RWPE2 (cell line): ENCODE measurements at regions not wholly inside any gene's neighbourhood (a gene's known extent, or its start where the extent isn't known, plus 50 kb on each side); places are given as distances from the start of the nearest gene placed in this dataset.

Source experiments
- ATAC-seq: fragments of 200-7000 bp; cut with Tn5 transposase; 3 replicates; pipeline ENCODE4 v1.9.1; 2021; ENCODE audit warnings: low read depth
- DNase-seq: peaks from one replicate; pipeline ENCODE4 v3.0.0-alpha.2; 2020; ENCODE audit warnings: low spot score
- H3K27ac ChIP-seq: fragments of 450-650 bp; 2 replicates; pipeline ENCODE4 v1.5.1; 2017; ENCODE audit warnings: mild to moderate bottlenecking; ENCODE audit not compliant: poor library complexity, severe bottlenecking
- H3K27me3 ChIP-seq: fragments of 250-450 bp; sonication (Bioruptor Pico); 2 replicates; pipeline ENCODE4 v1.5.1; 2021; ENCODE audit warnings: mild to moderate bottlenecking, moderate library complexity; ENCODE audit not compliant: insufficient read depth, poor library complexity, severe bottlenecking
- H3K36me3 ChIP-seq: fragments of 250-450 bp; sonication (Bioruptor Pico); 2 replicates; pipeline ENCODE4 v1.5.1; 2020; ENCODE audit warnings: low read depth, mild to moderate bottlenecking, moderate library complexity
- H3K4me1 ChIP-seq: fragments of 250-450 bp; sonication (Bioruptor Pico); 2 replicates; pipeline ENCODE4 v1.5.1; 2021; ENCODE audit warnings: mild to moderate bottlenecking, moderate library complexity; ENCODE audit not compliant: insufficient read depth, poor library complexity, severe bottlenecking
- H3K4me3 ChIP-seq: fragments of 250-450 bp; sonication (Bioruptor Pico); 2 replicates; pipeline ENCODE4 v1.5.1; 2021; ENCODE audit warnings: mild to moderate bottlenecking, moderate library complexity; ENCODE audit not compliant: severe bottlenecking
- H3K9me3 ChIP-seq: fragments of 250-450 bp; sonication (Bioruptor Pico); 2 replicates; pipeline ENCODE4 v1.5.1; 2021; ENCODE audit warnings: mild to moderate bottlenecking, moderate library complexity; ENCODE audit not compliant: severe bottlenecking
- CTCF ChIP-seq: fragments of 450-650 bp; IDR thresholded peaks from one replicate; pipeline ENCODE4 v1.5.1; 2017; ENCODE audit warnings: mild to moderate bottlenecking, moderate library complexity; ENCODE audit not compliant: poor library complexity, severe bottlenecking

- Histone ChIP-seq H3K36me3 (no peaks in the 10 kb centered on the region), H3K27ac (no peak overlapping the region), H3K27me3 (no peaks in the 10 kb centered on the region), H3K9me3 (no peaks in the 10 kb centered on the region), H3K4me3 (no peak overlapping the region), H3K4me1 (no peaks in the 10 kb centered on the region)
- no peak for TF ChIP-seq CTCF
- no peak for ATAC-seq
- DNase-seq = no peak
Observed at GRCh38 chrX:43525901-43526610, 130.0 kb upstream of the MAOA start.

- DNase-seq (no peak), ATAC-seq (no peak)
- Histone ChIP-seq H3K9me3 (no peaks in the 10 kb centered on the region), H3K4me1 (no peaks in the 10 kb centered on the region), H3K27ac (no peak overlapping the region), H3K4me3 (no peak overlapping the region), H3K27me3 (no peaks in the 10 kb centered on the region), H3K36me3 (no peaks in the 10 kb centered on the region)
- TF ChIP-seq CTCF = no peak
Observed at GRCh38 chrX:43526878-43527277, 129.2 kb upstream of the MAOA start.

GRCh38 chrX:43527801-43528200 lies 128.3 kb upstream of the MAOA start:
- Histone ChIP-seq H3K4me1 (no peaks in the 10 kb centered on the region), H3K9me3 (no peaks in the 10 kb centered on the region), H3K4me3 (no peak overlapping the region), H3K27me3 (no peaks in the 10 kb centered on the region), H3K27ac (no peak overlapping the region), H3K36me3 (no peaks in the 10 kb centered on the region)
- DNase-seq (no peak), ATAC-seq (no peak)
- no peak for TF ChIP-seq CTCF

- no peaks in the 10 kb centered on the region for H3K27me3 ChIP-seq
- H3K4me3 ChIP-seq = no peak overlapping the region
- no peaks in the 10 kb centered on the region for H3K4me1 ChIP-seq
- TF ChIP-seq CTCF = no peak
- no peaks in the 10 kb centered on the region for H3K36me3 ChIP-seq
- no peak for DNase-seq
- ATAC-seq = no peak
- H3K27ac ChIP-seq = no peak overlapping the region
- H3K9me3 ChIP-seq = no peaks in the 10 kb centered on the region
Observed at GRCh38 chrX:43530837-43531236, 125.3 kb upstream of the MAOA start.

GRCh38 chrX:43540318-43540717 lies 115.8 kb upstream of the MAOA start:
- no peak overlapping the region for H3K4me3 ChIP-seq
- H3K9me3 ChIP-seq = no peaks in the 10 kb centered on the region
- ATAC-seq = no peak
- H3K4me1 ChIP-seq = no peaks in the 10 kb centered on the region
- no peaks in the 10 kb centered on the region for H3K36me3 ChIP-seq
- no peak for DNase-seq
- no peaks in the 10 kb centered on the region for H3K27me3 ChIP-seq
- TF ChIP-seq CTCF = no peak
- H3K27ac ChIP-seq = no peak overlapping the region
